ENCODE measurements at regions not wholly inside any gene's neighbourhood (a gene's known extent, or its start where the extent isn't known, plus 50 kb on each side); places are given as distances from the start of the nearest gene placed in this dataset.
A peak's percentile ranks its signal among the peaks of the same experiment; 100 is the strongest.

DNA sequence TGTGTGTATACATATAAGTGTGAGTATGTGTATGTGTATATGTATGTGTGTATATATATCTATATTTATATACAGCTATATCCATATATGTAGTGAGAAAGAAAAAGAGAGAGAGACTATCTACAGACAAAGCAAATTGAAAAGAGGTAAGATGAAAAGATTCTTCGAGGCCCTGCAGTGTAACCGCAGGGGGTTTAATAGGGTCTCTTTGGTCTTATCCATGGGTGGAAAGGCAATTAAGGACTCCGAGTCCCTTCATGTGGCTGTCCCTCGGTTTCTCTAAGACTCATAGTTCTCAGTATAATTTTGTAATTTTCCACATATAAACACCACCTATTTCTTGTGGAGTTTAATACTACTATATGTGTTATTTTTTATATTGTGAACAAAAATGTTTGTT is 50.6 kb upstream of the JAZF1 start:
- Histone ChIP-seq H3K36me3 (ENCODE audit: control insufficient read depth in 1 of 2, insufficient read depth in 2 of 2, low read length in 1 of 2) (no peaks in the 10 kb centered on the region), H3K27ac (ENCODE audit: low read depth in 1 of 2, low read length in 2 of 2) (no peak overlapping the region), H3K4me1 (ENCODE audit: control insufficient read depth in 1 of 2, insufficient read depth in 2 of 2, low read length in 2 of 2) (no peaks in the 10 kb centered on the region), H3K27me3 (ENCODE audit: control insufficient read depth in 1 of 2, insufficient read depth in 2 of 2, low read length in 1 of 2) (no peaks in the 10 kb centered on the region), H3K4me3 (ENCODE audit: low read length in 2 of 2) (no peak overlapping the region), H3K9me3 (ENCODE audit: control insufficient read depth, low read length) (no peaks in the 10 kb centered on the region)
- DNase-seq (no peak), ATAC-seq (ENCODE audit: low FRiP score) (no peak)
- intact Hi-C loops (cut with DNase I), result no loop called here
- 92 to 96% methylated on average over 4 of the region's 4 CpGs for WGBS, 2 donors

DNA sequence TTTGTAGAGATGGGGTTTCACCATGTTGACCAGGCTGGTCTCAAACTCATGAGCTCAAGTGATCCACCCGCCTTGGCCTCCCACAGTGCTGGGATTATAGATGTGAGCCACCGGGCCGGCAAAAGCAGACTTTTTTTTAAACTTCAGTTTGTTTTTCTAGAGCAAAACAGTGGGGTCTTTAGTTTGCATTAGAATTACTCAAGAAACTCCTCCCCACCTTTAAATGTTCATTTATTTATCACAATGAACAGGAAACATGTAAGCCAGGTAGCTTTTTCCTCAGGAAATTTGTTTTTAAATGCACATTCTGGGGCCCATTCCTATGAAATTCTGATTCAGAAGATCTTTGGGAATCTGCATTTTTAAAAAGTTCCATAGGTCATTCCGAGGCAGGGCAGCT is 56.0 kb upstream of the JAZF1 start:
- ATAC-seq (ENCODE audit: low FRiP score), result no peak
- Histone ChIP-seq H3K36me3 (ENCODE audit: control insufficient read depth in 1 of 2, insufficient read depth in 2 of 2, low read length in 1 of 2) (no peaks in the 10 kb centered on the region), H3K4me3 (ENCODE audit: low read length in 2 of 2) (no peak overlapping the region), H3K4me1 (ENCODE audit: control insufficient read depth in 1 of 2, insufficient read depth in 2 of 2, low read length in 2 of 2) (no peaks in the 10 kb centered on the region), H3K9me3 (ENCODE audit: control insufficient read depth, low read length) (no peaks in the 10 kb centered on the region), H3K27ac (ENCODE audit: low read depth in 1 of 2, low read length in 2 of 2) (no peak overlapping the region), H3K27me3 (ENCODE audit: control insufficient read depth in 1 of 2, insufficient read depth in 2 of 2, low read length in 1 of 2) (no peaks in the 10 kb centered on the region)
- DNase-seq, result no peak
- intact Hi-C loops (cut with DNase I), result no loop called here
- WGBS, 2 donors, result 90% methylated on average over 4 of the region's 4 CpGs

DNA sequence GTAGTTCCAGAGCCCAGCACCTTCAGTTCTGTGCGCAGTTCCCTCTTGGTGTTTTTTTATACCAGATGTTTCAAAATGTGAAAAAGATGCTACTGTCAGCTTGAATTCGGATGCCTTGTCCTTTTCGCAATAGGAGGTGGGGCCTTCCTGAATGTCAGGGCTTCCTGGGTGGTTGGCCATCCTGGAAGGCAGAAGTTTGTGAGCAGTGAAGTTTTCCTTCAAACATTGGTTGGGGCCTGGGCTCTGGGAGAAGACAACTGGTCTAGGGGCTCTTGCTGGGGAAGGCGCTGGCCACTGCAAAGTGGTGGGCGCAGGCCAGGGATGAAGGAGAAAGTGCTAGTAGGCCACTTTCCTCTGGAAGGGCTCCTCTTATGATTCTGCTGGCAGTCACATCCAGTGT is 56.8 kb upstream of the JAZF1 start:
- no peak for ATAC-seq (ENCODE audit: low FRiP score)
- H3K36me3 ChIP-seq (ENCODE audit: control insufficient read depth in 1 of 2, insufficient read depth in 2 of 2, low read length in 1 of 2), result no peaks in the 10 kb centered on the region
- H3K4me1 ChIP-seq (ENCODE audit: control insufficient read depth in 1 of 2, insufficient read depth in 2 of 2, low read length in 2 of 2), result no peaks in the 10 kb centered on the region
- H3K27ac ChIP-seq (ENCODE audit: low read depth in 1 of 2, low read length in 2 of 2), result no peak overlapping the region
- no peak overlapping the region for H3K4me3 ChIP-seq (ENCODE audit: low read length in 2 of 2)
- intact Hi-C loops (cut with DNase I), result no loop called here
- H3K9me3 ChIP-seq (ENCODE audit: control insufficient read depth, low read length), result no peaks in the 10 kb centered on the region
- peak in 1 of 2 donors; percentile 58 for DNase-seq
- 75 to 87% methylated on average over 5 of the region's 5 CpGs for WGBS, 2 donors
- no peaks in the 10 kb centered on the region for H3K27me3 ChIP-seq (ENCODE audit: control insufficient read depth in 1 of 2, insufficient read depth in 2 of 2, low read length in 1 of 2)

DNA sequence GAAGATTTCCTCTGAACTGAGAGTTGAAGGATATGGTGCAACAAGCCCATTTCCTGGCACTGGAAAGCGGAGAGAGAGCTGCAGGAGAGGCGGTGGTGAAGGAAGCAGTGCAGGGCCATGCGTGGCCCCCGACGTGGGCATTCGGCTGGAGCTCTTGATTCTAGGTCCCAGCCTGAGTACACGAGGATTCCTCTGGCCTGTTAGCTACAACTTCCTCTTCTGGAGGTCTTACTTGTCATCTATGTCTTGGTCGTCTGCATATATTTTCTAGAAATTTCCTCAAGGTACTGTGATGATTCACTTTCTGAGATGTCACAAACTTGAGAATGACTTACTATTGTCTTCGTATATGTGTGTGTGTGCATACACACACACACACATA is 59.2 kb upstream of the JAZF1 start:
- H3K4me3 ChIP-seq (ENCODE audit: low read length in 2 of 2), result no peak overlapping the region
- no peaks in the 10 kb centered on the region for H3K36me3 ChIP-seq (ENCODE audit: control insufficient read depth in 1 of 2, insufficient read depth in 2 of 2, low read length in 1 of 2)
- no peak overlapping the region for H3K27ac ChIP-seq (ENCODE audit: low read depth in 1 of 2, low read length in 2 of 2)
- ATAC-seq (ENCODE audit: low FRiP score), result no peak
- DNase-seq, result no peak
- H3K9me3 ChIP-seq (ENCODE audit: control insufficient read depth, low read length), result no peaks in the 10 kb centered on the region
- H3K4me1 ChIP-seq (ENCODE audit: control insufficient read depth in 1 of 2, insufficient read depth in 2 of 2, low read length in 2 of 2), result no peaks in the 10 kb centered on the region
- 90 to 94% methylated on average over 9 of the region's 9 CpGs for WGBS, 2 donors
- H3K27me3 ChIP-seq (ENCODE audit: control insufficient read depth in 1 of 2, insufficient read depth in 2 of 2, low read length in 1 of 2), result no peaks in the 10 kb centered on the region
- intact Hi-C loops (cut with DNase I), result no loop called here

DNA sequence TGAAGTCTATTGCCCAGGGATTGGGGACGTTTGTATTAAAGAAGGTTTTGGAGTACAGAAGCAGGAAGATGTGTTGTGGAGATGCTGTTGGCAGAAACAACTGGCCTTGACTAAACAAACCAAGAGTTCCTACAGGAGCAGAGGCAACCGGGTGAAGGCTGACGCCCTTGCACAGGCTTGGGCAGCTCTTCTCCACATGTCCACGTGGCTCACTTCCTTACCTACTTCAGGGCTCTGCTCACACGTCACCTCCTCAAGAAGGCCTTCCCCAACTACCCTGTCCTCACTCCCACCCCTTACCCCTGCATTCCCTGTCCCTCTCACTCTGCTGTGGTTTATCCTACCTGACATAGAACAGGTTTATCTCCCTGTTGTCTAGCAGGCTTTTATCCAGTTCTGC is 59.9 kb upstream of the JAZF1 start:
- intact Hi-C loops (cut with DNase I), result no loop called here
- Histone ChIP-seq H3K9me3 (ENCODE audit: control insufficient read depth, low read length) (no peaks in the 10 kb centered on the region), H3K4me3 (ENCODE audit: low read length in 2 of 2) (no peak overlapping the region), H3K27me3 (ENCODE audit: control insufficient read depth in 1 of 2, insufficient read depth in 2 of 2, low read length in 1 of 2) (no peaks in the 10 kb centered on the region), H3K4me1 (ENCODE audit: control insufficient read depth in 1 of 2, insufficient read depth in 2 of 2, low read length in 2 of 2) (no peaks in the 10 kb centered on the region), H3K36me3 (ENCODE audit: control insufficient read depth in 1 of 2, insufficient read depth in 2 of 2, low read length in 1 of 2) (no peaks in the 10 kb centered on the region), H3K27ac (ENCODE audit: low read depth in 1 of 2, low read length in 2 of 2) (no peak overlapping the region)
- 89 to 92% methylated on average over 5 of the region's 5 CpGs for WGBS, 2 donors
- ATAC-seq (ENCODE audit: low FRiP score) (no peak), DNase-seq (no peak)

DNA sequence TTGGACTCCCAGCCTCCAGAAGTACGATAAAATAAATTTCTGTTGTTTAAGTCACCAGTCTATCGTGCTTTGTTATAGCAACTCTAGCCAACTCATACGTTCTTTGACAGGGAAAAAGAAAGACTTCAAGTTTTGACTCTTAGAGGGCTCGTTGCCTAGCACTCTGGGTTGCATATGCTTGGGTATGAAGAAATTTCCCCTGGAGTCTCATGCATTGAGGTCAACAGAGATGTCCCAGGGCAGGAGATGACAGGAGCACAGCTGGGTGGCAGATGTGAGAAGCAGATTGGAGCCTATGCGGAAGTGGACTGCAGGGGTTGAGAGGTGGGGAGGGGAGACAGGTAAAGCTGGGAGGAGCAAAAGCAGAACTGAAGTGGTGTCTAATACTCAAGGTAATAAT is 63.3 kb upstream of the JAZF1 start:
- ATAC-seq (ENCODE audit: low FRiP score) (no peak), DNase-seq (no peak)
- WGBS, 2 donors, result 95 to 99% methylated on average over 5 of the region's 5 CpGs
- H3K27ac ChIP-seq (ENCODE audit: low read depth in 1 of 2, low read length in 2 of 2), result no peak overlapping the region
- H3K9me3 ChIP-seq (ENCODE audit: control insufficient read depth, low read length), result no peaks in the 10 kb centered on the region
- no peaks in the 10 kb centered on the region for H3K27me3 ChIP-seq (ENCODE audit: control insufficient read depth in 1 of 2, insufficient read depth in 2 of 2, low read length in 1 of 2)
- no peaks in the 10 kb centered on the region for H3K4me1 ChIP-seq (ENCODE audit: control insufficient read depth in 1 of 2, insufficient read depth in 2 of 2, low read length in 2 of 2)
- intact Hi-C loops (cut with DNase I), result no loop called here
- no peaks in the 10 kb centered on the region for H3K36me3 ChIP-seq (ENCODE audit: control insufficient read depth in 1 of 2, insufficient read depth in 2 of 2, low read length in 1 of 2)
- no peak overlapping the region for H3K4me3 ChIP-seq (ENCODE audit: low read length in 2 of 2)

DNA sequence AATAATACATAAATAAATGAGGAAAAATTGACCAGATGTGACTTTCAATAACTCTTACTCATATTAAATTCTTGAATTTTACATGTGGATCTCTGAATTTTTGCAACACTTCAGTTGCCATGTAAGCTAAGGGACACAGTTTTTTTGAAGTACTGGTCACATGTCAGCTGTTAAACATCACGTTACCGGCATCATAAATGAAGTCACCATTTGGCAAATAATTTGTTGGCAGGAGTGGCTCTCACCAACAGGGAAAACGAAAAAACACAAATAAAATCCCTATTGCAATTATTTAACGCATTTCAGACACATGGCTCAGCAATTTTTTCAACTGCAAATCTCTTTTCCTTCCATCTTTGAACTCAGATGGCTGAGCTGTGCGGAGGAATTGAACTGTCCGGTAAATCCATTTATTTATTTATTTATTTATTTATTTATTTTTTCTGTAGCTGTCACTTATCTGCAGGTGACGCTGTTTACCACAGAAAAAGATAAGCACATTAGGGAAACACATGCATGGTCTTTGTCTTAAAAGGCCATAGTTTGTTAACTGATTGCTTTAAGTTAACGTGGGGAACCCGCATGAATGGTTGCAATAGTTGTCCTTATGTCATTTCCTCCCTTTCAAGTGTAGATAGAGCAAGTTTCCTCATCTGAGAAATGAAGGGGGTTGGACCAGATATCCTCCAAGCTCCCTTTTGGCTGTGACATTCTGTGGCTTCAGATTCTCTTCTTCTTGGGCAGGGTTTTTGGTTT is 64.7 kb upstream of the JAZF1 start:
- WGBS, 2 donors, result 65 to 72% methylated on average over 9 of the region's 9 CpGs
- DNase-seq, result no peak
- Histone ChIP-seq H3K4me1 (ENCODE audit: control insufficient read depth in 1 of 2, insufficient read depth in 2 of 2, low read length in 2 of 2) (no peaks in the 10 kb centered on the region), H3K4me3 (ENCODE audit: low read length in 2 of 2) (no peak overlapping the region), H3K36me3 (ENCODE audit: control insufficient read depth in 1 of 2, insufficient read depth in 2 of 2, low read length in 1 of 2) (no peaks in the 10 kb centered on the region), H3K27me3 (ENCODE audit: control insufficient read depth in 1 of 2, insufficient read depth in 2 of 2, low read length in 1 of 2) (no peaks in the 10 kb centered on the region), H3K9me3 (ENCODE audit: control insufficient read depth, low read length) (no peaks in the 10 kb centered on the region), H3K27ac (ENCODE audit: low read depth in 1 of 2, low read length in 2 of 2) (no peak overlapping the region)
- intact Hi-C loops (cut with DNase I), result no loop called here
- no peak for ATAC-seq (ENCODE audit: low FRiP score)

DNA sequence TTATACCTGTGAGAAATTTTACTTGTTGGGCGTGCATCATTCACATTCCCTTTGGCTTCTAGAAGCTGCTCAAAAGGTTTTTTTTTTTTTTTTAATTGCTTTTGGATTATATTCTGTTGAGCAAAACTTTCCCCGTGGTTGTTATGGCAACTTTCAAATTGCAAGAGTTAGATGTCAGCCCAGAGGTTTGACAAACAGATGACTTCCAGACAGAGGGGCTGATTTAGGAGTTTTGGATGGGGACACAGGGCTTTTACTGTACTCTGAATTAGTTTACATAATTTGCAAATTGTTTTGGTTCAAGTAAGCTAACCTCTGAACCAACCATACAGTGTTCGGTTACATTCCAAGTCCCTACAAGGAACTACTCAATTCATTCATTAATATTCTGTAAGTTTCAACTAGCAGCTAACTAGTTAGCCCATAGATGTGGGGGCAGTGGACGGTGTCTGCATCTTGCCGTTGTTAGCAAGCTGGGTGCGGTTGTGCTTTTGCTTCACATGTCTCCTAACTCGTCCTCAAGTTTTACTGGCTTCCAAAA is 66.4 kb upstream of the JAZF1 start:
- Histone ChIP-seq H3K4me3 (ENCODE audit: low read length in 2 of 2) (no peak overlapping the region), H3K4me1 (ENCODE audit: control insufficient read depth in 1 of 2, insufficient read depth in 2 of 2, low read length in 2 of 2) (no peaks in the 10 kb centered on the region), H3K36me3 (ENCODE audit: control insufficient read depth in 1 of 2, insufficient read depth in 2 of 2, low read length in 1 of 2) (no peaks in the 10 kb centered on the region), H3K27me3 (ENCODE audit: control insufficient read depth in 1 of 2, insufficient read depth in 2 of 2, low read length in 1 of 2) (no peaks in the 10 kb centered on the region), H3K9me3 (ENCODE audit: control insufficient read depth, low read length) (no peaks in the 10 kb centered on the region), H3K27ac (ENCODE audit: low read depth in 1 of 2, low read length in 2 of 2) (no peak overlapping the region)
- WGBS, 2 donors, result 81 to 84% methylated on average over 7 of the region's 7 CpGs
- intact Hi-C loops (cut with DNase I), result no loop called here
- no peak for ATAC-seq (ENCODE audit: low FRiP score)
- DNase-seq, result no peak

DNA sequence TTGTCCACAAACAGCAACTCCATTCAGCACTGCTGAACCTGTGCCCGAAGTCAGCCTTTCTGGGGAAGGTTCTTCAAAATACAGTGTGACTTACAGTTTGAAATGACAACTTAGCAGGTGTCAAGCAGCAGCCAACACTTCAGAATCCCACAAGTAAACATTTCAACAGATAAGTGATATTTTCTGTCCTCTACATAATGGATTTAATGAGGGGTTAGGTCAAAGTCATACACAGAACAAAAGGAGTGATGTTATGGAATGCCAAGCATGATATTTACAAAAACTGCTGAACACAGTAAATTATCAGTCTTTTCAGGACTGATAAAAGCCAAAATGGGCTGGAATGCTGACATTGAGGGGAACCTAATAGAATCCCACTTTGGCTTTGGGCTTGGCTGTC is 77.6 kb upstream of the JAZF1 start:
- Histone ChIP-seq H3K9me3 (ENCODE audit: control insufficient read depth, low read length) (no peaks in the 10 kb centered on the region), H3K4me3 (ENCODE audit: low read length in 2 of 2) (no peak overlapping the region), H3K27me3 (ENCODE audit: control insufficient read depth in 1 of 2, insufficient read depth in 2 of 2, low read length in 1 of 2) (no peaks in the 10 kb centered on the region), H3K4me1 (ENCODE audit: control insufficient read depth in 1 of 2, insufficient read depth in 2 of 2, low read length in 2 of 2) (no peaks in the 10 kb centered on the region), H3K27ac (ENCODE audit: low read depth in 1 of 2, low read length in 2 of 2) (no peak overlapping the region), H3K36me3 (ENCODE audit: control insufficient read depth in 1 of 2, insufficient read depth in 2 of 2, low read length in 1 of 2) (no peaks in the 10 kb centered on the region)
- intact Hi-C loops (cut with DNase I), result no loop called here
- WGBS, 2 donors, result 69 to 71% methylated on average over 1 of the region's 1 CpG
- ATAC-seq (ENCODE audit: low FRiP score), result no peak
- DNase-seq, result no peak

All from aorta (tissue), 5 donors.